Cardiac muscle cell (in vitro differentiated cells and primary cell): ENCODE measurements at regions not wholly inside any gene's neighbourhood (a gene's known extent, or its start where the extent isn't known, plus 50 kb on each side); places are given as distances from the start of the nearest gene placed in this dataset.

Source experiments
- DNase-seq, 2 donors: peaks; one replicate each; pipeline versions ENCODE4 v3.0.0 to v3.0.0-alpha.2; 2010 to 2017; ENCODE audit warnings: low read depth in 1 of 2, low spot score in 1 of 2
- H3K27ac ChIP-seq: fragments of 200-600 bp; sonication (generic); 2 replicates; pipeline ENCODE4 v1.5.1; 2016
- H3K27me3 ChIP-seq: fragments of 200-600 bp; sonication (generic); 2 replicates; pipeline ENCODE4 v1.6.0; 2016; ENCODE audit warnings: control low read depth
- H3K36me3 ChIP-seq: fragments of 200-600 bp; sonication (generic); 2 replicates; pipeline ENCODE4 v1.5.1; 2016; ENCODE audit warnings: control low read depth
- H3K4me1 ChIP-seq: fragments of 200-600 bp; sonication (generic); 2 replicates; pipeline ENCODE4 v1.8.1; 2017; ENCODE audit warnings: low read depth, mild to moderate bottlenecking, mixed run types
- H3K4me3 ChIP-seq: fragments of 200-600 bp; sonication (generic); 2 replicates; pipeline ENCODE4 v1.5.1; 2016; ENCODE audit warnings: mild to moderate bottlenecking
- H3K9me3 ChIP-seq: fragments of 200-600 bp; sonication (generic); 2 replicates; pipeline ENCODE4 v1.5.1; 2017; ENCODE audit warnings: low read depth, mild to moderate bottlenecking, control low read depth
- CTCF ChIP-seq: IDR thresholded peaks from 2 replicates; pipeline ENCODE4 v1.5.1; 2012; ENCODE audit warnings: low read depth, mild to moderate bottlenecking, low read length

GRCh38 chr5:162497455-162497854, 429.9 kb downstream of the GABRG2 start:
- Histone ChIP-seq H3K27ac (no peak overlapping the region), H3K27me3 (no peaks in the 10 kb centered on the region), H3K4me3 (no peak overlapping the region), H3K36me3 (no peaks in the 10 kb centered on the region), H3K4me1 (peaks cover 3% of the 10 kb centered on the region), H3K9me3 (no peaks in the 10 kb centered on the region)
- TF ChIP-seq CTCF, result no peak
- DNase-seq, result no peak

- H3K27ac ChIP-seq, result no peak overlapping the region
- peaks cover 4% of the 10 kb centered on the region for H3K4me1 ChIP-seq
- TF ChIP-seq CTCF, result no peak
- no peaks in the 10 kb centered on the region for H3K9me3 ChIP-seq
- no peaks in the 10 kb centered on the region for H3K36me3 ChIP-seq
- no peak for DNase-seq
- no peaks in the 10 kb centered on the region for H3K27me3 ChIP-seq
- no peak overlapping the region for H3K4me3 ChIP-seq
Observed at GRCh38 chr5:162502780-162503179, 435.2 kb downstream of the GABRG2 start.

- peaks cover 4% of the 10 kb centered on the region for H3K4me1 ChIP-seq
- H3K9me3 ChIP-seq, result no peaks in the 10 kb centered on the region
- H3K4me3 ChIP-seq, result no peak overlapping the region
- TF ChIP-seq CTCF, result no peak
- H3K36me3 ChIP-seq, result no peaks in the 10 kb centered on the region
- H3K27me3 ChIP-seq, result no peaks in the 10 kb centered on the region
- no peak overlapping the region for H3K27ac ChIP-seq
- DNase-seq, result no peak
Observed at GRCh38 chr5:162503796-162504195, 436.2 kb downstream of the GABRG2 start.

- no peak for TF ChIP-seq CTCF
- H3K27ac ChIP-seq, result no peak overlapping the region
- H3K27me3 ChIP-seq, result no peaks in the 10 kb centered on the region
- no peaks in the 10 kb centered on the region for H3K36me3 ChIP-seq
- no peak for DNase-seq
- H3K4me1 ChIP-seq, result no peaks in the 10 kb centered on the region
- H3K9me3 ChIP-seq, result no peaks in the 10 kb centered on the region
- H3K4me3 ChIP-seq, result no peak overlapping the region
Observed at GRCh38 chr5:162512935-162513565, 445.5 kb downstream of the GABRG2 start.

- H3K9me3 ChIP-seq, result no peaks in the 10 kb centered on the region
- H3K36me3 ChIP-seq, result no peaks in the 10 kb centered on the region
- no peak for TF ChIP-seq CTCF
- no peak overlapping the region for H3K27ac ChIP-seq
- H3K4me3 ChIP-seq, result no peak overlapping the region
- no peaks in the 10 kb centered on the region for H3K27me3 ChIP-seq
- no peaks in the 10 kb centered on the region for H3K4me1 ChIP-seq
- DNase-seq, result no peak
Observed at GRCh38 chr5:162514116-162514515, 446.5 kb downstream of the GABRG2 start.
